AG20443 (cell line): ENCODE measurements at regions not wholly inside any gene's neighbourhood (a gene's known extent, or its start where the extent isn't known, plus 50 kb on each side); places are given as distances from the start of the nearest gene placed in this dataset.

Experiments
- DNase-seq: peaks from one replicate; pipeline ENCODE4 v3.0.0; 2012; ENCODE audit warnings: low spot score, mixed read lengths

- DNase-seq = no peak
These were observed 194.5 kb downstream of the PHETA1 start for GRCh38 chr12:111174251-111174960.

DNA sequence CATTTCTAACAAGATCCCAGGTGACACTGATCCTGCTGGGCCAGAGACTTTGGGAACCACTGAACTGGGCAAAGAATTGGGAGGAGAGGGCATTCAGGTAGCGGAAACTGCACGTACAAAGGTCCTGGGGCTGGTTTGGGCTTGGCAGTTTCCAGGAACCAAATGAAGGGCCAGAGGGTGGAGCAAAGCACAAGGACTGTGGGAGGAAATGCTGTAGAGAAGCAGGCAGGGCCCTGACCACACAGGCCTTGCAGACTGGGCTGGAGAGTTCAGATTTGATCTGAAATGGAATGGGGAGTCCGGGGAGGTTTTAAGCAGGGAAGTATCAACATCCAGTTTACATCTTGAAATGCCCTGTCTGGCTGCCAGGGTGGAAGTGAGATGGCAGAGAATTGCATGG is 195.1 kb downstream of the PHETA1 start:
- no peak for DNase-seq

GRCh38 chr12:111173391-111173790 is 195.5 kb downstream of the PHETA1 start:
- no peak for DNase-seq

DNA sequence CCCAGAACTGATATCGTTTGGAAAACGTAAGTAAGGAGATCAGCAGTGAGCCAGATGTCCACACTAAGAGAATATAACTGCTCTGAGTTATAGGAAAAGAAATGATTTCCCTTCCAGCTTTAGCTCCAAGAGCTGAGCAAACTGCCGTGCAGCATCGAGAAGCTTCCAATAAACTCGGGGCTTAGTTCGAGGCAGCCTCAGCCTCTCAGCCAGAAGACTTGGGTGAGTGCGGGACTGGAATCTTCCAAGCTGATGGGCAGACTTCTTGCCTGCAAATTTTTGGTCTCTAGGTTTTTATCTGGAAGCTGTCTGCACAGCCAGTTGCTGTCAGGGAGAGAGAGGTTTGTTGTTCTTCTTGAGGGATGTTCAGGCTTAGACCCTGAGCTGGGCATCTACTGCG is 196.1 kb downstream of the PHETA1 start:
- DNase-seq = no peak

DNA sequence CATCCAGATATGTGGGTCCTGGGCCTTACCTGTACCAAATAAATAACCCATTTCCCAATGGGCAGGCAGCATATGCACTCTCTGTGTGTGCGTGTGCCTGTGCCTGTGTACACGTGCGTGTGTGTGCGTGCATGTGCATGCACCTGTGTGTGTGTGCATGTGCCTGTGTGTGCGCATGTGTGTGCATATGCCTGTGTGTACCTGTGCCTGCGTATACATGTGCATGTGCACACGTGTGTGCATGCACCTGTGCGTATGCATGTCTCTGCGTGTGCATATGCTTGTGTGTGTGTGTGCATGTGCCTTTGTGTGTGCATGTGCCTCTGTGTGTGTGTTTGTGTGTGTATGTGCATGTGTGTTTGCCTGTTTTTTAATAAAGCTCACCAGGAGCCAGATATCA is 197.1 kb downstream of the PHETA1 start:
- DNase-seq = no peak

GRCh38 chr12:111171345-111171744 is 197.6 kb downstream of the PHETA1 start:
- DNase-seq = no peak

- DNase-seq = no peak
These were observed 198.4 kb downstream of the PHETA1 start for GRCh38 chr12:111170543-111170942.

GRCh38 chr12:111169456-111169855 is 199.4 kb downstream of the PHETA1 start:
- no peak for DNase-seq

- no peak for DNase-seq
These were observed 199.9 kb downstream of the PHETA1 start for GRCh38 chr12:111169032-111169431.

DNA sequence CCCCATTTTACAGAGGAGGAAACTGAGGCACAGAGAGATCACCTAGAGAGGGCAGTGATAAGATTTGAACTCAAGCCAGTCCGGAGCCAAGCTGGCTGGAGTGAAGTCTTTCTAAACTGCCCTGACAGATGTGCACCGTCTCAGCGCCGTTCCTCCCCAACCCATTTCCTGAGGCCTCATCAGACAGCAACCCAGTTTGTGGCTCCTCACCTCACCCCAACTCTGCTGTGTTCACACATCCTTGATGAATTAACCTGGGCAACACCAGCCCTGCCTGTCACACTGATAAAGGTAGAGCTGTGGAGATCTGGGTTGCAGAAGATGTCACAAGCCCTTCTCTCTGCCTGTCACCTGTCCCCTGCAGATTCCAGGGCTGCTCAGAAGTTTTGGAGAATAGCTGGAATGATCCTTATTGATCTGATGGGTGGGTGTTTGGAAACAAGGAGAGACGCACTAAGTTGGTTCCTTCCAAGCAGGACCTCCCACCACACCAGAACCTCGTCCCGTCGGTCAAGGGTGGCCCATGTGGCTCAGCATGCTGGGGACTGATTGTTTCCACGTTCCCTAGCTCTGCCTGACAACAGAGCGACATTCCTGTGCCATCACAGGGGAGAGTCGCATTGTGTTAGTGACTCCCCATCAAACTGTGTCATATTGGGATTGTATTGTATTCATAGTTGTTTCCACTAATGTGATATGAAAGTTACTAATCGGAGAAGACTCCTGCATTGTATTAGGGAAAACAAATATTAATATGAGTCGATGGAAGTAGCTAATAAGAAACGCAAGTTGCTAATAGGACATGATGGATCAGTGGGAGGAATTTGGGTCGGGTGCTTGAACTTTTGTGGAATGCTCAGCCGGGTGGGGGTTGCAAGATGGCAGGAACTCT is 200.6 kb downstream of the PHETA1 start:
- no peak for DNase-seq

GRCh38 chr12:111166779-111167540 is 201.9 kb downstream of the PHETA1 start:
- no peak for DNase-seq

DNA sequence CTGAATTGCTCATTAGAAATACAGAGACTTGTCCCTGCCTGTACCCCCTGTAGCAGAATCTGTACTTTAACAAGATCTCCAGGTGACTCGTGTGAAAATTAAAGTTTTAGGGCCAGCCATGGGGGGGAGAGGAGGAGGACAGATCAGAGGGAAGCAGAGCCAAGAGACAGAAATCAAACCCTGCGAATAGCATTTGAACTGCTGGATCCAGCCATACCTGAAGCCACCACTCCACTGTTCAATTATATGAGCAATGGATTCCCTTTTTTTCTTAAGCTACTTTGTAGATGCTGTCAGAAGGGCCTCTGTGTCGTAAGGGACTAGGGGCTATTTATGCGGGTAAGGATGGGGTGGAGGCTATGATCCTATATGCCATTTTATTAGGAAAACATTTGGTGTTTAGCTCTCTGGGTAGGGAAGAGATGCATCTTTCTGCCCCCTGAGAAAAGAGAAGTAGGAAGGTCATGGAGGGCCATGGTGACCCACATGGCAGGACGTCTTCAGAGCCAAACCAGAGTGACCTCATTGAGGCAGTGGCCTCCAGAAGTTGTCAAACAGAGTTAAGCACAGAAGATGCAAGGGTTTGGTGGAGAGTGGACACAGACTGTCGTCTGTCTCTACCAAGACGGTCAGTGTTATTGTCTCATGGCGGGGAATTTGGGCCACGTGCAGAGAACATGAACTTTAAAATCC is 203.9 kb downstream of the PHETA1 start:
- no peak for DNase-seq

DNA sequence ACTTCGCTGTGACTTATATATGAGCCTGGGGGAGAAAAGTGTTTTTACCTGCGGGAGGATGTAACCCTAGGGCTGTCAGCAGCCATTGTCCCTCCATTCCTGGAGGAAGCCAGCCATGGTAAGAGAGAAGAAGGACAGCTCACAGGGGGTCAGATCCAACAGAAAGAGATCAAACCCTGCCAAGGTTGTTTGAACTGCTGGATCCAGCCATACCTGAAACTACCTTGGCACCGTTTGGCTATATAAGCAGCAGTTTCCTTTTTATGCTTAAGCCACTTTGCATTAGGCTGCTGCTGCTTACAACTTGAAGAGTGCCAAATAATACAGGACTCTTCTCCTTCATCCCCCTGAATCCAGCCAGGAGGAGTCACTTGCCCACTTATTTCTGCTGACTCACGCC is 205.5 kb downstream of the PHETA1 start:
- no peak for DNase-seq

- DNase-seq = no peak
These were observed 207.0 kb downstream of the PHETA1 start for GRCh38 chr12:111161898-111162297.

DNA sequence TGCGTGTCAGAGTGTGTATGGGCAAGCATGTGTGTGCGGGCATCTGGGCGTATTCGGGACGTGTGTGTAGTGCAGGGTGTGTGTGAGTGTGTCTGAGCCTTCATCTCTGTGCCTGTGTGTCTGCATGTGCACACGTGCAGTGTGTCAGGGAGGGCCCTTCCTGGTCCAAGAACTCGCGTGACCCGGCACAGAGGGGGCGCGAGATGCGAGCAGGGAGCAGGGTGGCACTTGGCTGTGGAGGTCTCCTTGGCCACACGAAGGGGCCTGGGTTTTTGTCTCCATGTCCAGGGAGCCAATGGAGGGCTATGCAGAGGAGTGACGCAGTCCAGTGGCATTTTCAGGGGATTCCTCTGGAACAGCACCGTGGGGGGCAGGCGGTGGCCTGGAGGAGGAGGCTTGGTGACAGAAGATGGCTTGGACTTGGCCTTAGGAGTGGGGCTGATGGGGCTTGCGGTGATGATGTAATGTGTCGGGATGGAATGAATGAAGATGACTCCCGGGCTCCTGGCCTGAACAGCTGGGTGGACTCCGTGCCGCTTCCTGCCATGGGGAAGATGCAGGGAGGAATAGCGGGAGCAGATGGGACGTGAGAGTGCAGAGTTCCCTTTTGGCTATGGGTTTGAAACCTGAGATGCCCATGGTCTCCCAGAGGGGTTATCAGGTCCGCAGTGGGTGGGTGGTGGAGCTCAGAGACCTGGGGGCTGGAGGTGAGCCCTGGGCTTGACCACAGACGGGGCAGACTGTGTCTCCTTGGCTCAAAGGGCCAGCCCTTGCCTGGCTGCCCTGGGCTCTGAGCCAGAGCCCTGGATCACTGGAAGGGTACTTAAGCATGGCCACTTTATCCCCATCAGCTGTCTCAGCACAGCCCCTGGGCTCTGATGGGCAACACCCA is 208.3 kb downstream of the PHETA1 start:
- no peak for DNase-seq

- no peak for DNase-seq
These were observed 209.9 kb downstream of the PHETA1 start for GRCh38 chr12:111158992-111159391.

GRCh38 chr12:111157486-111157885 is 211.4 kb downstream of the PHETA1 start:
- no peak for DNase-seq

GRCh38 chr12:111156304-111156703 is 212.6 kb downstream of the PHETA1 start:
- no peak for DNase-seq

GRCh38 chr12:111155521-111155920 is 213.4 kb downstream of the PHETA1 start:
- no peak for DNase-seq

DNA sequence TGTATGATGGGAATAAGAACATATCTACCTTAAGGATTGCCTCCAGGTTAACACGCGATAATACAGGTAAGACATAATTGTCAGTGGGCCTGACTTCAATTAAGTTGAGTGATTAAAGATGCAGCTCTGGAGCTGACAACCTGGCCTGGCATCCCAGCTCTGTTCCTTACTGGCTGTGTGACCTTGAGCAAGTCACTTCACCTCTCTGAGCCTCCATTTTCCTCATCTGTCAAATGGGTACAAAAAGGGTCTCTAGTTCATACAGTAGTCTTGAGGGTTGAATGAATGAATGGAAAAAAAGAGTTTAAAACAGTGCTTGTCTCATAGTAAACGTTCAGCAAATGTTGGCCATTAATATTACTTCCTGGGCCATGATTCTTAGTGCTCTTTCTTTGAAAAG is 213.9 kb downstream of the PHETA1 start:
- DNase-seq = no peak
